ENCODE measurements at regions not wholly inside any gene's neighbourhood (a gene's known extent, or its start where the extent isn't known, plus 50 kb on each side); places are given as distances from the start of the nearest gene placed in this dataset.

DNA sequence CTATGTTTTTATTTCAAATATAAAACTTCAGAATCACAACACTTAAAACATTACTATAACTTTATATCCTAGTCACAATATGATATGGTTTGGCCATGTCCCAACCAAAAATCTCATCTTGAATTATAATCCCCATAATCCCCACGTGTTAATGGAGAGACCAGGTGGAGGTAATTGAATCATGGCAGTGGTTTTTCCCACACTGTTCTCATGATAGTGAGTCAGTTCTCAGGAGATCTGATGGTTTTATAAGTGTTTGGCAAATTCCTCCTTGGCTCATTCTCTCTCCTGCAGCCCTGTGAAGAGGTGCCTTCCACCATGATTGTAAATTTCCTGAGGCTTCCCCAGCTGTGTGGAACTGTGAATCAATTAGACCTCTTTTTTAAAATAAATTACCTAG, 307.6 kb downstream of the SPRY2 start:
- TF ChIP-seq CTCF (IDR thresholded peaks at IDR 0.05) (no peak), POLR2A (IDR thresholded peaks at IDR 0.05) (no peak)

Measured in heart left ventricle (tissue), 13 donors.